ENCODE measurements at regions not wholly inside any gene's neighbourhood (a gene's known extent, or its start where the extent isn't known, plus 50 kb on each side); places are given as distances from the start of the nearest gene placed in this dataset.

- Mint-ChIP-seq H3K27me3 (no peaks in the 10 kb centered on the region), H3K36me3 (no peaks in the 10 kb centered on the region), H3K9me3 (no peaks in the 10 kb centered on the region), H3K27ac (no peak overlapping the region), H3K4me1 (no peaks in the 10 kb centered on the region), H3K4me3 (no peak overlapping the region)
- no peak for DNase-seq
- CTCF ChIA-PET, result no interaction called here
Measured at GRCh38 chrX:14476205-14476604, 53.1 kb upstream of the GLRA2 start.

GRCh38 chrX:14449773-14450172, 79.6 kb upstream of the GLRA2 start:
- Mint-ChIP-seq H3K4me3 (no peak overlapping the region), H3K36me3 (no peaks in the 10 kb centered on the region), H3K4me1 (no peaks in the 10 kb centered on the region), H3K9me3 (no peaks in the 10 kb centered on the region), H3K27me3 (no peaks in the 10 kb centered on the region), H3K27ac (no peak overlapping the region)
- CTCF ChIA-PET, result no interaction called here
- no peak for DNase-seq

- no peak for DNase-seq
- CTCF ChIA-PET, result no interaction called here
- no peaks in the 10 kb centered on the region for H3K36me3 Mint-ChIP-seq
- H3K9me3 Mint-ChIP-seq, result no peaks in the 10 kb centered on the region
- no peaks in the 10 kb centered on the region for H3K4me1 Mint-ChIP-seq
- no peak overlapping the region for H3K27ac Mint-ChIP-seq
- no peaks in the 10 kb centered on the region for H3K27me3 Mint-ChIP-seq
- H3K4me3 Mint-ChIP-seq, result no peak overlapping the region
Measured at GRCh38 chrX:14448406-14448805, 80.9 kb upstream of the GLRA2 start.

- H3K4me1 Mint-ChIP-seq, result no peaks in the 10 kb centered on the region
- H3K4me3 Mint-ChIP-seq, result no peak overlapping the region
- H3K27me3 Mint-ChIP-seq, result no peaks in the 10 kb centered on the region
- H3K27ac Mint-ChIP-seq, result no peak overlapping the region
- no peaks in the 10 kb centered on the region for H3K36me3 Mint-ChIP-seq
- no peaks in the 10 kb centered on the region for H3K9me3 Mint-ChIP-seq
- CTCF ChIA-PET, result no interaction called here
- no peak for DNase-seq
Measured at GRCh38 chrX:14440106-14440505, 89.2 kb upstream of the GLRA2 start.

- CTCF ChIA-PET, result no interaction called here
- no peak overlapping the region for H3K27ac Mint-ChIP-seq
- no peaks in the 10 kb centered on the region for H3K9me3 Mint-ChIP-seq
- H3K4me3 Mint-ChIP-seq, result no peak overlapping the region
- no peaks in the 10 kb centered on the region for H3K4me1 Mint-ChIP-seq
- no peaks in the 10 kb centered on the region for H3K36me3 Mint-ChIP-seq
- no peak for DNase-seq
- H3K27me3 Mint-ChIP-seq, result no peaks in the 10 kb centered on the region
Measured at GRCh38 chrX:14427614-14428013, 101.7 kb upstream of the GLRA2 start.

DNA sequence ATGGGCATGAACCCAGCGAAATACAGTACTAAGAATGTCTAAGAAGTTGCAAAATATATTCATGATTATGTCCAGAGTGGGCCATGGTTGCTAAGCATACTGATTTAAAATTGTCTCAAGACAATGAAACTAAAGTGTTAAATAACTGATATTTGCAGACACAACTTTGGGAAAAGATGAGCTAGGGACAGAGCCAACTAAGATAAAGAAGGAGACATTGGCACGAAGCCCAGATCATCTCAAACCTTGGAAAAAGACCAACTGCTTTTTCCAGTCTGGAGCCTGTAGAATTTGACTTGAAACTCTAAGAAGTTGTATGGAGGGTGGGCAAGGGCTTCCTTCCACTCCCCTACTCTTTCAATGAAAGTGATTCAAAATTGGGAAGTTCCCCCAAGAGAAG, 108.5 kb upstream of the GLRA2 start:
- CTCF ChIA-PET, result no interaction called here
- no peak for DNase-seq
- Mint-ChIP-seq H3K27ac (no peak overlapping the region), H3K4me1 (no peaks in the 10 kb centered on the region), H3K27me3 (no peaks in the 10 kb centered on the region), H3K9me3 (no peaks in the 10 kb centered on the region), H3K4me3 (no peak overlapping the region), H3K36me3 (no peaks in the 10 kb centered on the region)

DNA sequence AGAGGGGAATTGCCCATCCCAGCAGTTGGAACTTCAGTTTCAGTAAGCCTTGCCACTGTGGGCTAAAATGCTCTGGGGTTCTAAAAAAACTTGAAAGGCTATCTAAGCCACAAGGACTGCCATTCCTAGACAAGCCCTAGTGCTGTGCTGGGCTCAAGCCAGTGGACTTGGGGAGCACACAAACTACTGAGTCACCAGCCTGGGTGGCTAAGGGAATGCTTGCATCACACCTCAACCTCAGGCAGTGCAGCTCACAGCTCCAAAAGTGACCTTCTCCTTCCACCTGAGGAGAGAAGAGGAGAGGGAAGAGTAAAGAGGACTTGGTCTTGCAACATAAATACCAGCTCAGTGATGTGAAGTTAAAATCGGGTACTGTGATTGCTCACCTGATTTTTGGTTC, 116.7 kb upstream of the GLRA2 start:
- no peak for DNase-seq
- no peaks in the 10 kb centered on the region for H3K36me3 Mint-ChIP-seq
- no peak overlapping the region for H3K27ac Mint-ChIP-seq
- H3K4me1 Mint-ChIP-seq, result no peaks in the 10 kb centered on the region
- peaks cover 3% of the 10 kb centered on the region for H3K9me3 Mint-ChIP-seq
- H3K27me3 Mint-ChIP-seq, result no peaks in the 10 kb centered on the region
- H3K4me3 Mint-ChIP-seq, result no peak overlapping the region
- CTCF ChIA-PET, result no interaction called here

- Mint-ChIP-seq H3K27me3 (no peaks in the 10 kb centered on the region), H3K9me3 (peaks cover 3% of the 10 kb centered on the region), H3K27ac (no peak overlapping the region), H3K36me3 (no peaks in the 10 kb centered on the region), H3K4me3 (no peak overlapping the region), H3K4me1 (no peaks in the 10 kb centered on the region)
- no peak for DNase-seq
- CTCF ChIA-PET, result no interaction called here
Measured at GRCh38 chrX:14411326-14411725, 118.0 kb upstream of the GLRA2 start.

GRCh38 chrX:14409341-14409740, 120.0 kb upstream of the GLRA2 start:
- H3K36me3 Mint-ChIP-seq, result no peaks in the 10 kb centered on the region
- peaks cover under 1% of the 10 kb centered on the region for H3K9me3 Mint-ChIP-seq
- H3K27me3 Mint-ChIP-seq, result no peaks in the 10 kb centered on the region
- CTCF ChIA-PET, result no interaction called here
- no peaks in the 10 kb centered on the region for H3K4me1 Mint-ChIP-seq
- DNase-seq, result no peak
- H3K27ac Mint-ChIP-seq, result no peak overlapping the region
- no peak overlapping the region for H3K4me3 Mint-ChIP-seq

DNA sequence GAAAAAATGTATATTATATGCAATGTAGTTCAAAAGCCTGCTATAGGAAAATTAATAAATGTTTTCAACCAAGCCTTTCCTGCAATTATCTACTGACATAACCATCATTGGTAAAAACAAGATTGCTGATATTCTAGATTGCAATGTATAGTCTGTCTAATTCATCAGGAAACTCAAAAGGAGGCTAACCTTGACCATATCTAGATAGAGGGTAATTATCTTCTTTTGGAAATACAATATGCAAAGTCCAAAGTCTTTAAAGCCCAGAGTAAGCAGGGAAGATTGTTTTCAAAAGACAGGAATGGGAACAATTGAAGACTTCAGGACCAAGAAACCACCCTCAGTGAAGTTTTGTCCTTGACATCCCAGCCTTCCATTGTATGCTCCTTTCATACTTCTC, 123.1 kb upstream of the GLRA2 start:
- H3K4me1 Mint-ChIP-seq, result no peaks in the 10 kb centered on the region
- H3K9me3 Mint-ChIP-seq, result no peaks in the 10 kb centered on the region
- no peaks in the 10 kb centered on the region for H3K36me3 Mint-ChIP-seq
- no peaks in the 10 kb centered on the region for H3K27me3 Mint-ChIP-seq
- no peak overlapping the region for H3K27ac Mint-ChIP-seq
- DNase-seq, result no peak
- CTCF ChIA-PET, result no interaction called here
- H3K4me3 Mint-ChIP-seq, result no peak overlapping the region

DNA sequence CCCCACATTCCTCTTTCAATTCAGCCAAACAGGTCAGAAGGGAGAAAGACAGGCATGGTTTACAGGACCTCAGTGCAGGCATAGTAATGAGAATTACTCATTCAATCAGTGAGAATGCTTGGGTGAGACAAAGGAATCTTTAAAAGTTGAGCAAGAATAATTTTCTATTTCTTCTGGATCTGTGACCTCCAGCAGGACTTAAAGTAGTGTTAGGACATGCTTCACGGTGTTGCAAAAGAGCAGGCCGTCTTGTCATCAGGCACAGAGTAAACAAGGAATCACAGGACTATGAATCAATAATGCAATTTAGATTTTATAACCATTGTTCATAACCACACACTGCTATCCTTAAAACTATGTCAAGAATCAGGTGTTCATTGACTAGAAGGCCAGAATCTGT, 130.6 kb upstream of the GLRA2 start:
- Mint-ChIP-seq H3K9me3 (peaks cover under 1% of the 10 kb centered on the region), H3K36me3 (no peaks in the 10 kb centered on the region), H3K4me3 (no peak overlapping the region), H3K4me1 (no peaks in the 10 kb centered on the region), H3K27ac (no peak overlapping the region), H3K27me3 (no peaks in the 10 kb centered on the region)
- CTCF ChIA-PET, result no interaction called here
- DNase-seq, result no peak

DNA sequence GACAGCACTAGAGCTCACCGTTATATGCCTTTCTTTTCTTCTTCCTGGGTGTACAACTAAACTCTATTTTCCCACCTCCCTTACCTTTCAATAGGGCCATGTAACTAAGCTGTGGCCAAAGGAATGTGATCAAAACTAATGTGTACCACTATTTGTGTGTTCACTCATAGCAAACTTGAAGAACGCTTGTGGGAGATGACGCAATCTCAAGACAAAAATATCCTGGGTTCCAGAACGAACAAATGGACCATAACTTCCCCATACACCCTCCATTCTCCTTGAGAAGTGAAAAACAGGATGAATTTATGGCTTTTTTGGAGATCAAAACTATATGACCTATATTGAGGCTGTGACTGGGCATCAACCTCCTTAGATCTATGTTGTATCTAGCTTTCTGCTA, 139.7 kb upstream of the GLRA2 start:
- no peaks in the 10 kb centered on the region for H3K4me1 Mint-ChIP-seq
- H3K27me3 Mint-ChIP-seq, result no peaks in the 10 kb centered on the region
- H3K4me3 Mint-ChIP-seq, result no peak overlapping the region
- no peak overlapping the region for H3K27ac Mint-ChIP-seq
- DNase-seq, result no peak
- CTCF ChIA-PET, result no interaction called here
- H3K36me3 Mint-ChIP-seq, result no peaks in the 10 kb centered on the region
- H3K9me3 Mint-ChIP-seq, result peaks cover 4% of the 10 kb centered on the region

DNA sequence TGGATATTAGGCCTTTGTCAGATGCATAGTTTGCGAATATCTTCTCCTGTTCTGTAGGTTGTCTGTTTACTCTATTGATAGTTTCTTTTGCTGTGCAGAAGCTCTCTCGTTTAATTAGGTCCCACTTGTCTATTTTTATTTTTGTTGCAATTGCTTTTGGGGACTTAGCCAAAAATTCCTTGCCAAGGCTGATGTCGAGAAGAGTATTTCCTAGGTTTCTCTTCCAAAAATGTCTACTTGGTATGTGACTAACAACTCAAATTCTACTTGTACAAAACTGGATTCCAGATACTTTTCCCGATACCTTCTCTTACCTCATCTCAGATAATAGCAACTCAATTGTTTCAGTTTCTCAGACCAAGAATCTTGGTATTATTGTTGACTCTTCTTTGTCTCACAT, 142.4 kb upstream of the GLRA2 start:
- Mint-ChIP-seq H3K27ac (no peak overlapping the region), H3K27me3 (no peaks in the 10 kb centered on the region), H3K4me1 (no peaks in the 10 kb centered on the region), H3K36me3 (no peaks in the 10 kb centered on the region), H3K9me3 (no peaks in the 10 kb centered on the region), H3K4me3 (no peak overlapping the region)
- no peak for DNase-seq
- CTCF ChIA-PET, result no interaction called here

DNA sequence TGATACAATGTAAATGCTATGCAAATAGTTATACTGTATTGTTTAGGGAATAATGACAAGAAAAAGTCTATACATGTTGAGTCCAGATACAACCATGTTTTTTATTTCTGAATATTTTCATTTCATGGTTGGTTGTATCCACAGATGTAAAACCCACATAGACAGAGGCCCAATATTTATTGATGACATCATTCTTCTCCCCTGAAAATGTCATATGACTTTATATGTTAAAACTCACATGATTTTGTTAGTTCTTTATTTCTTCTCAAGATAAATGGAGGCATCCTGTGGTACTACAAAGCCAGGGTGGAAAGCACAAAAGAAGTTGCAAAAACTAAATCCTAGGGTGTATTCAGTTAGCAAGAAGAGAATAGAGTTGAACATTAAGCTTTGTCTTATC, 149.3 kb upstream of the GLRA2 start:
- DNase-seq, result no peak
- Mint-ChIP-seq H3K9me3 (no peaks in the 10 kb centered on the region), H3K4me3 (no peak overlapping the region), H3K27me3 (no peaks in the 10 kb centered on the region), H3K36me3 (no peaks in the 10 kb centered on the region), H3K27ac (no peak overlapping the region), H3K4me1 (no peaks in the 10 kb centered on the region)
- CTCF ChIA-PET, result no interaction called here

- Mint-ChIP-seq H3K9me3 (no peaks in the 10 kb centered on the region), H3K27me3 (no peaks in the 10 kb centered on the region), H3K36me3 (no peaks in the 10 kb centered on the region), H3K27ac (no peak overlapping the region), H3K4me3 (no peak overlapping the region), H3K4me1 (no peaks in the 10 kb centered on the region)
- CTCF ChIA-PET, result no interaction called here
- DNase-seq, result no peak
Measured at GRCh38 chrX:14377427-14377826, 151.9 kb upstream of the GLRA2 start.

GRCh38 chrX:14363728-14364127, 165.6 kb upstream of the GLRA2 start:
- no peaks in the 10 kb centered on the region for H3K4me1 Mint-ChIP-seq
- no peaks in the 10 kb centered on the region for H3K27me3 Mint-ChIP-seq
- no peaks in the 10 kb centered on the region for H3K36me3 Mint-ChIP-seq
- H3K27ac Mint-ChIP-seq, result no peak overlapping the region
- no peak overlapping the region for H3K4me3 Mint-ChIP-seq
- CTCF ChIA-PET, result no interaction called here
- no peaks in the 10 kb centered on the region for H3K9me3 Mint-ChIP-seq
- no peak for DNase-seq
